ENCODE measurements at regions not wholly inside any gene's neighbourhood (a gene's known extent, or its start where the extent isn't known, plus 50 kb on each side); places are given as distances from the start of the nearest gene placed in this dataset.

- no peak for TF ChIP-seq PKNOX1 (IDR thresholded peaks at IDR 0.05)
- no peak for TF ChIP-seq CTBP1 (IDR thresholded peaks at IDR 0.05; ENCODE audit: borderline replicate concordance)
- no peak for TF ChIP-seq ELF4 (IDR thresholded peaks at IDR 0.05)
- no peak for TF ChIP-seq FOXK2 (IDR thresholded peaks at IDR 0.05)
- TF ChIP-seq ZNF384 (IDR thresholded peaks at IDR 0.05): no peak
- TF ChIP-seq ARNT (IDR thresholded peaks at IDR 0.05): no peak
- TF ChIP-seq TARDBP (IDR thresholded peaks at IDR 0.05): no peak
- TF ChIP-seq SUZ12 (IDR thresholded peaks at IDR 0.05): no peak
- TF ChIP-seq FOXM1 (IDR thresholded peaks at IDR 0.05; ENCODE audit: borderline replicate concordance): no peak
- ChIA-PET POLR2A (no interaction called here), CTCF (interaction anchor here (0.5 kb wide), 1 partner anchor 1136 kb away, joined by 3 read pairs; no protein-coding TSS in a partner anchor)
- DNase-seq (ENCODE audit: extremely low spot score): no peak
These were observed 388.7 kb upstream of the SEMA3A start for GRCh38 chr7:84583331-84583730.

GRCh38 chr7:84582747-84583146 is 388.2 kb upstream of the SEMA3A start:
- CTCF ChIA-PET: no interaction called here
- DNase-seq (ENCODE audit: extremely low spot score): no peak
- TF ChIP-seq FOXM1 (IDR thresholded peaks at IDR 0.05; ENCODE audit: borderline replicate concordance) (no peak), BHLHE40 (IDR thresholded peaks at IDR 0.05; ENCODE audit: borderline replicate concordance) (no peak), LEF1 (IDR thresholded peaks at IDR 0.05; ENCODE audit: borderline replicate concordance) (no peak), FOXA1 (IDR thresholded peaks at IDR 0.05) (no peak), ARNT (IDR thresholded peaks at IDR 0.05) (no peak), HDGF (IDR thresholded peaks at IDR 0.05; ENCODE audit: borderline replicate concordance) (no peak), NFRKB (IDR thresholded peaks at IDR 0.05) (no peak), CTBP1 (IDR thresholded peaks at IDR 0.05; ENCODE audit: borderline replicate concordance) (no peak), ELF4 (IDR thresholded peaks at IDR 0.05) (no peak), FOXK2 (IDR thresholded peaks at IDR 0.05) (no peak), SP1 (IDR thresholded peaks at IDR 0.05) (no peak), L3MBTL2 (conservative IDR thresholded peaks at IDR 0.05) (no peak), SUZ12 (IDR thresholded peaks at IDR 0.05) (no peak), PKNOX1 (IDR thresholded peaks at IDR 0.05) (no peak), TARDBP (IDR thresholded peaks at IDR 0.05) (no peak), ZNF384 (IDR thresholded peaks at IDR 0.05) (no peak)
- POLR2A ChIA-PET: no interaction called here

- ChIA-PET POLR2A (no interaction called here), CTCF (no interaction called here)
- TF ChIP-seq SUZ12 (IDR thresholded peaks at IDR 0.05) (no peak), BHLHE40 (IDR thresholded peaks at IDR 0.05; ENCODE audit: borderline replicate concordance) (no peak), CTBP1 (IDR thresholded peaks at IDR 0.05; ENCODE audit: borderline replicate concordance) (no peak), ELF4 (IDR thresholded peaks at IDR 0.05) (no peak), TARDBP (IDR thresholded peaks at IDR 0.05) (no peak), ARNT (IDR thresholded peaks at IDR 0.05) (no peak), HDGF (IDR thresholded peaks at IDR 0.05; ENCODE audit: borderline replicate concordance) (no peak), FOXM1 (IDR thresholded peaks at IDR 0.05; ENCODE audit: borderline replicate concordance) (no peak), FOXK2 (IDR thresholded peaks at IDR 0.05) (no peak), FOXA1 (IDR thresholded peaks at IDR 0.05) (no peak), SP1 (IDR thresholded peaks at IDR 0.05) (no peak), LEF1 (IDR thresholded peaks at IDR 0.05; ENCODE audit: borderline replicate concordance) (no peak), PKNOX1 (IDR thresholded peaks at IDR 0.05) (no peak), L3MBTL2 (conservative IDR thresholded peaks at IDR 0.05) (no peak), ZNF384 (IDR thresholded peaks at IDR 0.05) (no peak), NFRKB (IDR thresholded peaks at IDR 0.05) (no peak)
- no peak for DNase-seq (ENCODE audit: extremely low spot score)
These were observed 384.2 kb upstream of the SEMA3A start for GRCh38 chr7:84578825-84579224.

GRCh38 chr7:84568781-84569180 is 374.2 kb upstream of the SEMA3A start:
- no peak for TF ChIP-seq ELF4 (IDR thresholded peaks at IDR 0.05)
- TF ChIP-seq ZNF384 (IDR thresholded peaks at IDR 0.05): no peak
- TF ChIP-seq FOXM1 (IDR thresholded peaks at IDR 0.05; ENCODE audit: borderline replicate concordance): no peak
- TF ChIP-seq SP1 (IDR thresholded peaks at IDR 0.05): no peak
- TF ChIP-seq ARNT (IDR thresholded peaks at IDR 0.05): no peak
- TF ChIP-seq BHLHE40 (IDR thresholded peaks at IDR 0.05; ENCODE audit: borderline replicate concordance): no peak
- no peak for TF ChIP-seq FOXK2 (IDR thresholded peaks at IDR 0.05)
- TF ChIP-seq PKNOX1 (IDR thresholded peaks at IDR 0.05): no peak
- TF ChIP-seq HDGF (IDR thresholded peaks at IDR 0.05; ENCODE audit: borderline replicate concordance): no peak
- TF ChIP-seq TARDBP (IDR thresholded peaks at IDR 0.05): no peak
- TF ChIP-seq LEF1 (IDR thresholded peaks at IDR 0.05; ENCODE audit: borderline replicate concordance): no peak
- no peak for TF ChIP-seq NFRKB (IDR thresholded peaks at IDR 0.05)
- TF ChIP-seq SUZ12 (IDR thresholded peaks at IDR 0.05): no peak
- TF ChIP-seq FOXA1 (IDR thresholded peaks at IDR 0.05): no peak
- no peak for TF ChIP-seq CTBP1 (IDR thresholded peaks at IDR 0.05; ENCODE audit: borderline replicate concordance)
- no peak for TF ChIP-seq L3MBTL2 (conservative IDR thresholded peaks at IDR 0.05)
- no peak for DNase-seq (ENCODE audit: extremely low spot score)
- ChIA-PET CTCF (no interaction called here), POLR2A (no interaction called here)

GRCh38 chr7:84565345-84566074 is 370.9 kb upstream of the SEMA3A start:
- TF ChIP-seq ARNT (IDR thresholded peaks at IDR 0.05) (no peak), HDGF (IDR thresholded peaks at IDR 0.05; ENCODE audit: borderline replicate concordance) (no peak), SUZ12 (IDR thresholded peaks at IDR 0.05) (no peak), LEF1 (IDR thresholded peaks at IDR 0.05; ENCODE audit: borderline replicate concordance) (no peak), PKNOX1 (IDR thresholded peaks at IDR 0.05) (no peak), SP1 (IDR thresholded peaks at IDR 0.05) (no peak), TARDBP (IDR thresholded peaks at IDR 0.05) (no peak), ELF4 (IDR thresholded peaks at IDR 0.05) (no peak), BHLHE40 (IDR thresholded peaks at IDR 0.05; ENCODE audit: borderline replicate concordance) (no peak), FOXM1 (IDR thresholded peaks at IDR 0.05; ENCODE audit: borderline replicate concordance) (no peak), ZNF384 (IDR thresholded peaks at IDR 0.05) (no peak), CTBP1 (IDR thresholded peaks at IDR 0.05; ENCODE audit: borderline replicate concordance) (no peak), FOXA1 (IDR thresholded peaks at IDR 0.05) (no peak), FOXK2 (IDR thresholded peaks at IDR 0.05) (no peak), L3MBTL2 (conservative IDR thresholded peaks at IDR 0.05) (no peak), NFRKB (IDR thresholded peaks at IDR 0.05) (no peak)
- POLR2A ChIA-PET: no interaction called here

More at GRCh38 chr7:84565345-84566074, 370.9 kb upstream of the SEMA3A start:
- DNase-seq (ENCODE audit: extremely low spot score): no peak
- CTCF ChIA-PET: no interaction called here

Data from HEK293T (cell line).